CD4-positive, CD25-positive, alpha-beta regulatory T cell (primary cell): ENCODE measurements at regions not wholly inside any gene's neighbourhood (a gene's known extent, or its start where the extent isn't known, plus 50 kb on each side); places are given as distances from the start of the nearest gene placed in this dataset.

Experiments used
- ATAC-seq, 2 donors: fragments of 150-1000 bp; cut with Tn5 transposase; one replicate each; pipeline ENCODE4 v1.10.0; 2021; ENCODE audit warnings: low read depth in 2 of 2, moderate number of reproducible peaks in 2 of 2, moderate library complexity in 1 of 2
- DNase-seq, 3 donors: peaks; one replicate each; pipeline versions ENCODE4 v3.0.0 to v3.0.0-alpha.2; 2012 to 2022; ENCODE audit warnings: mixed read lengths in 1 of 3
- H3K27ac ChIP-seq: one replicate; pipeline ENCODE4 v1.7.0; 2013; ENCODE audit warnings: mild to moderate bottlenecking, low read length; ENCODE audit not compliant: insufficient read depth, poor library complexity, severe bottlenecking
- H3K27me3 ChIP-seq: one replicate; pipeline ENCODE4 v1.7.0; 2013; ENCODE audit warnings: low read length; ENCODE audit not compliant: control insufficient read depth, insufficient read depth
- H3K36me3 ChIP-seq: one replicate; pipeline ENCODE4 v1.7.0; 2013; ENCODE audit warnings: mild to moderate bottlenecking, low read length, moderate library complexity; ENCODE audit not compliant: control insufficient read depth, insufficient read depth
- H3K4me1 ChIP-seq: 2 replicates; pipeline ENCODE4 v1.7.0; 2013; ENCODE audit warnings: mild to moderate bottlenecking, low read length; ENCODE audit not compliant: insufficient read depth, control insufficient read depth, poor library complexity, severe bottlenecking
- H3K4me3 ChIP-seq: one replicate; pipeline ENCODE4 v1.7.0; 2013; ENCODE audit warnings: low read depth, mild to moderate bottlenecking, low read length, moderate library complexity
- H3K9me3 ChIP-seq, 2 experiments: 1 replicate in 1 of 2; 2 replicates in 1 of 2; pipeline ENCODE4 v1.7.0; 2013; ENCODE audit warnings: low read length in 2 of 2, mild to moderate bottlenecking in 1 of 2, moderate library complexity in 1 of 2; ENCODE audit not compliant: control insufficient read depth in 2 of 2
- H3K27ac Mint-ChIP-seq, 3 donors: one replicate each; pipeline ENCODE4 v1.8.0; 2020 to 2022; ENCODE audit warnings: mild to moderate bottlenecking in 3 of 3, mixed read lengths in 3 of 3, moderate library complexity in 2 of 3
- H3K27me3 Mint-ChIP-seq: one replicate; pipeline ENCODE4 v1.8.0; 2022; ENCODE audit warnings: mild to moderate bottlenecking, mixed read lengths
- H3K36me3 Mint-ChIP-seq: one replicate; pipeline ENCODE4 v1.8.0; 2020; ENCODE audit warnings: mixed read lengths
- H3K4me1 Mint-ChIP-seq, 4 donors: one replicate each; pipeline ENCODE4 v1.8.0; 2020 to 2022; ENCODE audit warnings: mixed read lengths in 4 of 4, mild to moderate bottlenecking in 1 of 4
- H3K4me3 Mint-ChIP-seq, 4 donors: one replicate each; pipeline ENCODE4 v1.8.0; 2020 to 2022; ENCODE audit warnings: mild to moderate bottlenecking in 4 of 4, mixed read lengths in 4 of 4, moderate library complexity in 3 of 4
- H3K9me3 Mint-ChIP-seq, 7 donors: one replicate each; pipeline ENCODE4 v1.8.0; 2020 to 2022; ENCODE audit warnings: mixed read lengths in 7 of 7, mild to moderate bottlenecking in 3 of 7, moderate library complexity in 2 of 7

DNA sequence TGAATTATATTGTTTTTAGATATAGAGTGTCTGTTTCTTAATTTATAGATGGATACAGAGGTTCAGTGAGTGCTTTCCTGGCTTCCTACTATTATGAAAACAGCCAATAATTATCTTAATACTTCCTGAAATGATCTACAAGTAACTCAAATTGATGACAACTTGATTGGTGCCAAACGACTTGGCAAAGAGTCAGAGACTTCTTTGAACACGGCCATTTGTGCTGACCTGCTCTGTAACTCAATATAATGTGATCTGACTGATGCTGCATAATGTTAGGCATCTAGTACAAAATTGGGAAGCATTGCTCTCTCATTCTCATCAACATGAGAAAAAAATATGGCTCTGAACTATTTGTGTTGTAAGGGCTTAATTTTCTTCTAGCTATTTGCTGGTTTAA, 193.9 kb downstream of the DIPK2A start:
- DNase-seq (no peak), ATAC-seq (no peak)
- Histone ChIP-seq H3K27me3 (no peaks in the 10 kb centered on the region), H3K9me3 (no peaks in the 10 kb centered on the region), H3K4me1 (no peaks in the 10 kb centered on the region), H3K36me3 (no peaks in the 10 kb centered on the region), H3K27ac (no peak overlapping the region), H3K4me3 (no peak overlapping the region)
- Mint-ChIP-seq H3K36me3 (no peaks in the 10 kb centered on the region), H3K4me3 (no peak overlapping the region), H3K9me3 (peaks cover 0 to 4% (median 0%) of the 10 kb centered on the region in 7 donors), H3K27me3 (no peaks in the 10 kb centered on the region), H3K4me1 (no peaks in the 10 kb centered on the region), H3K27ac (no peak overlapping the region)

DNA sequence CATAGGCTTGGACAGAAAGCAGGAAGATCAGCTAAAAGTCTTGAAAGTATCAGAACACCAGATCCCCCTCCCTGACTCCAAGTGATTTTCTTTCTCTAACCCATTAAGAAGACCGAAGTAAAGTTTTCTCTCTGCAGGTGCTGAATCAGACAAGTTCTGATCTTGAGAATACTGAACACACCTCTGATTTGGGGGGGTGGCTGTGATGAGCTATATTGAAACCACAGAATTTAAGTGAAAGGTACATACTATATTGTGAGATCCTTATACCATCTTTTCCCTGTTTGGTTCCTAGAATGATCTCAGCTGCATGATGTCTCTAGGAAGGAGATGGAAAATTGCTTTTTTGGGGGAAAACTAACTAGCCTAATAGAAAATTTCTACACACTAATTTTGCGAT, 196.0 kb downstream of the DIPK2A start:
- Histone ChIP-seq H3K27ac (no peak overlapping the region), H3K4me3 (no peak overlapping the region), H3K4me1 (no peaks in the 10 kb centered on the region), H3K36me3 (no peaks in the 10 kb centered on the region), H3K9me3 (no peaks in the 10 kb centered on the region), H3K27me3 (no peaks in the 10 kb centered on the region)
- no peak for ATAC-seq
- Mint-ChIP-seq H3K27me3 (peaks cover 5% of the 10 kb centered on the region), H3K9me3 (peaks cover 0 to 4% (median 0%) of the 10 kb centered on the region in 7 donors), H3K27ac (no peak overlapping the region), H3K4me1 (no peaks in the 10 kb centered on the region), H3K36me3 (no peaks in the 10 kb centered on the region), H3K4me3 (no peak overlapping the region)
- no peak for DNase-seq

DNA sequence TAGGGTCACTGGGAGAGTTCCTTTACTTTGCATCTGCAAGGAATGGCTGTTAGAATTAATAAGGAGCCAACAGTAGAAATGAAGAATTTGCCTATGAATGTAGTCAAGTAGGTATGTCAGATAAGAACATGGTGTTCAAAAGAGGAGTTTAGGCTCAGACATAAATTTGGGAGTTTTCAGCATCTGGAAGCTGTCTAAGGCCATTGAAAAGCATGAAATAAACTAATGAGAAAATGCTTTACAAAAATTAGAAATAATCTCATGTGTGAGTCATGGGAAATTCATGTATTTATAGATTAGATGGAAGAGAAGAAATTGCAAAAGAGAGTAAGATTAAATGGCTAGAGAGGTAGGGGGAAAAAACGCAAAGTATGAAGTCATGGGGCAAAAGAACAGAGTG, 201.9 kb downstream of the DIPK2A start:
- Histone ChIP-seq H3K4me3 (no peak overlapping the region), H3K9me3 (no peaks in the 10 kb centered on the region), H3K27me3 (no peaks in the 10 kb centered on the region), H3K36me3 (no peaks in the 10 kb centered on the region), H3K4me1 (no peaks in the 10 kb centered on the region), H3K27ac (no peak overlapping the region)
- Mint-ChIP-seq H3K27ac (no peak overlapping the region), H3K4me1 (no peaks in the 10 kb centered on the region), H3K4me3 (no peak overlapping the region), H3K36me3 (no peaks in the 10 kb centered on the region), H3K27me3 (peaks cover 11% of the 10 kb centered on the region), H3K9me3 (peaks cover 0 to 3% (median 0%) of the 10 kb centered on the region in 7 donors)
- no peak for DNase-seq
- no peak for ATAC-seq

GRCh38 chr3:144175644-144176425, 204.2 kb downstream of the DIPK2A start:
- Histone ChIP-seq H3K9me3 (no peaks in the 10 kb centered on the region), H3K4me1 (no peaks in the 10 kb centered on the region), H3K4me3 (no peak overlapping the region), H3K27ac (no peak overlapping the region), H3K27me3 (no peaks in the 10 kb centered on the region), H3K36me3 (no peaks in the 10 kb centered on the region)
- no peaks in the 10 kb centered on the region for H3K4me1 Mint-ChIP-seq
- no peaks in the 10 kb centered on the region for H3K36me3 Mint-ChIP-seq
- no peak overlapping the region for H3K27ac Mint-ChIP-seq
- DNase-seq: no peak
- ATAC-seq: no peak
- H3K27me3 Mint-ChIP-seq: peaks cover 11% of the 10 kb centered on the region
- H3K4me3 Mint-ChIP-seq: no peak overlapping the region
- H3K9me3 Mint-ChIP-seq: peaks cover 0 to 3% (median 0%) of the 10 kb centered on the region in 7 donors

GRCh38 chr3:144177649-144178048, 206.0 kb downstream of the DIPK2A start:
- Mint-ChIP-seq H3K27me3 (peaks cover 6% of the 10 kb centered on the region), H3K27ac (no peak overlapping the region), H3K36me3 (no peaks in the 10 kb centered on the region), H3K9me3 (peaks cover 0 to 3% (median 0%) of the 10 kb centered on the region in 7 donors), H3K4me1 (no peaks in the 10 kb centered on the region), H3K4me3 (no peak overlapping the region)
- ATAC-seq (no peak), DNase-seq (no peak)
- Histone ChIP-seq H3K4me3 (no peak overlapping the region), H3K27ac (no peak overlapping the region), H3K36me3 (no peaks in the 10 kb centered on the region), H3K9me3 (no peaks in the 10 kb centered on the region), H3K4me1 (no peaks in the 10 kb centered on the region), H3K27me3 (no peaks in the 10 kb centered on the region)

DNA sequence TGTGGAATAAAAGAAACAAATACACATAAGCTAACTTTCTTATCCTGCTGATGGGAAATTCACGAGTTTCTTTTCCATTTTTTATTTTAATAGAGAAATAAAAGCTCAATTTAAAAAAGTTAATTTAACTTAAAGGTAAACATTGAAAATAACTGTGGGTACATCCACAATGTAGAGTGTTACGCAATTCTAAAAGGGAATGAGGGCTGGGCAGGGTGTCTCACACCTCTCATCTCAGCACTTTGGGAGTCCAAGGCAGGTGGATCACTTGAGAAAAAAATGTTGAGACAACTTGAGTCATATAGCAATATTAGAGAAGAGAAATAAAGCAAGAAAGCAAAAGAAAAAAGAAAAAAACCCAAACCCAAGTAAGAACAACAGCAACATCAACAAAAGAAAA, 207.0 kb downstream of the DIPK2A start:
- H3K36me3 ChIP-seq: no peaks in the 10 kb centered on the region

GRCh38 chr3:144181062-144181461, 209.4 kb downstream of the DIPK2A start:
- Histone ChIP-seq H3K36me3 (no peaks in the 10 kb centered on the region), H3K4me3 (no peak overlapping the region), H3K4me1 (no peaks in the 10 kb centered on the region), H3K9me3 (no peaks in the 10 kb centered on the region), H3K27ac (no peak overlapping the region), H3K27me3 (no peaks in the 10 kb centered on the region)
- Mint-ChIP-seq H3K27ac (no peak overlapping the region), H3K36me3 (no peaks in the 10 kb centered on the region), H3K9me3 (peaks cover 0 to 15% (median 3%) of the 10 kb centered on the region in 7 donors), H3K4me3 (no peak overlapping the region), H3K27me3 (no peaks in the 10 kb centered on the region), H3K4me1 (no peaks in the 10 kb centered on the region)
- ATAC-seq: no peak
- no peak for DNase-seq

More for the DNA sequence above, 207.0 kb downstream of the DIPK2A start:
- Mint-ChIP-seq H3K27ac (no peak overlapping the region), H3K36me3 (no peaks in the 10 kb centered on the region), H3K27me3 (peaks cover 3% of the 10 kb centered on the region), H3K4me3 (peak overlapping the region in 1 of 4 donors; percentile 68), H3K4me1 (no peaks in the 10 kb centered on the region), H3K9me3 (peaks cover 0 to 3% (median 0%) of the 10 kb centered on the region in 7 donors)
- no peak for ATAC-seq
- no peaks in the 10 kb centered on the region for H3K9me3 ChIP-seq
- no peak overlapping the region for H3K27ac ChIP-seq
- H3K4me1 ChIP-seq: no peaks in the 10 kb centered on the region
- H3K4me3 ChIP-seq: no peak overlapping the region
- DNase-seq: no peak
- H3K27me3 ChIP-seq: no peaks in the 10 kb centered on the region

DNA sequence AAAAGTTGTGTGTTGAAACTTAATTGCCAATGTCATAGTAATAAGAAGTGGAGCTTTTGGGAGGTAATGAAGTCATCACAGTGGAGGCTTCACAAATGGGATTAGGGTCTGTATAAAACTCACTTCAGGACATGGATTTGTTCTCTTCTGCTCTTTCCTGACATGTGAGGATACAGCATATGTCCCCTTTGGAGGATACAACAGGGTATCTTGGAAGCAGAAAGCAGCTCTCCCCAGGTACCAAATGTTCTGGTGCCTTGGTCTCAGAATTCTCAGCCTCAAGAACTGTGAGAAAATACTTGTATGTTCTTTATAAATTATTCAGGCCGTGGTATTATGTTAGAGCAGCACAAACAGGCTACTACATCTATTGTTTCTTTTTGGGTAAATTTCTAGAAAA, 210.9 kb downstream of the DIPK2A start:
- no peaks in the 10 kb centered on the region for H3K27me3 Mint-ChIP-seq
- Histone ChIP-seq H3K9me3 (no peaks in the 10 kb centered on the region), H3K36me3 (no peaks in the 10 kb centered on the region), H3K4me1 (no peaks in the 10 kb centered on the region), H3K4me3 (no peak overlapping the region), H3K27me3 (no peaks in the 10 kb centered on the region), H3K27ac (no peak overlapping the region)
- H3K4me3 Mint-ChIP-seq: no peak overlapping the region
- no peak overlapping the region for H3K27ac Mint-ChIP-seq
- no peaks in the 10 kb centered on the region for H3K4me1 Mint-ChIP-seq
- DNase-seq (no peak), ATAC-seq (no peak)
- peaks cover 0 to 16% (median 2%) of the 10 kb centered on the region in 7 donors for H3K9me3 Mint-ChIP-seq
- H3K36me3 Mint-ChIP-seq: no peaks in the 10 kb centered on the region
